GM13976 (cell line): ENCODE measurements at regions not wholly inside any gene's neighbourhood (a gene's known extent, or its start where the extent isn't known, plus 50 kb on each side); places are given as distances from the start of the nearest gene placed in this dataset.

Experiments
- DNase-seq: peaks from one replicate; pipeline ENCODE4 v3.0.0; 2012; ENCODE audit warnings: low spot score
- CTCF ChIP-seq: IDR thresholded peaks from 2 replicates; pipeline ENCODE4 v1.5.1; 2012; ENCODE audit warnings: borderline replicate concordance, mild to moderate bottlenecking; ENCODE audit not compliant: insufficient read depth; ENCODE audit errors: extremely low read depth, missing control alignments, control extremely low read depth
- in situ Hi-C: fragments of 300-500 bp; cut with MboI; formaldehyde crosslinking; loops from one replicate; pipeline ENCODE4 v1.12.0; 2022; ENCODE audit warnings: low sequenced_read_pairs, mixed read lengths, inconsistent platforms; ENCODE audit not compliant: unreplicated experiment

GRCh38 chr10:3853547-3854303 is 68.7 kb upstream of the KLF6 start:
- in situ Hi-C loops = no loop called here
- DNase-seq = no peak

GRCh38 chr10:3853016-3853415 is 68.0 kb upstream of the KLF6 start:
- in situ Hi-C loops = no loop called here
- no peak for TF ChIP-seq CTCF
- DNase-seq = no peak

More at GRCh38 chr10:3853547-3854303, 68.7 kb upstream of the KLF6 start:
- no peak for TF ChIP-seq CTCF

GRCh38 chr10:3852147-3852904 is 67.3 kb upstream of the KLF6 start:
- DNase-seq = peak; percentile 78
- TF ChIP-seq CTCF = no peak
- in situ Hi-C loops = no loop called here

GRCh38 chr10:3850999-3851937 is 66.3 kb upstream of the KLF6 start:
- no peak for DNase-seq
- in situ Hi-C loops = no loop called here
- TF ChIP-seq CTCF = no peak

- in situ Hi-C loops = no loop called here
- DNase-seq = no peak
- no peak for TF ChIP-seq CTCF
These were observed 64.0 kb upstream of the KLF6 start for GRCh38 chr10:3848775-3849635.
